ENCODE measurements at regions not wholly inside any gene's neighbourhood (a gene's known extent, or its start where the extent isn't known, plus 50 kb on each side); places are given as distances from the start of the nearest gene placed in this dataset.

DNA sequence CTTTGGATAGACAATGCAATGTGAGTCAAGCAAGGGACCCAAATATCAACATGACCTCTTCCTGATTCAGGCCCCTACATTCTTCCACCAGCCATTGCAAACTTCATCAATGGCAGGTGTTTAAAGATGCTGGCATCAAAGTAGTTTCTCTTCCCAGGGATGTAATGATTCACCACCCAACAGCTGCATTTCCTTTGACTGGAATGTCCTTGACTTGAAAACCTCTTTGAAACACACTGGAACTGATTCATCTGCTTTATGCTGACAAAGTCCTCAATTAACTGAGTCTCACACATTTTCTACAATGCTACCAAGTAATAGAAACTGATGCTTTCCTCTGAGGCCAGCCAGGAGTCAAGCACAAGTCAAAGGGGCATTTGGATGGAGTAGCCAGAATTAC, 385.5 kb downstream of the GBE1 start:
- no peak for TF ChIP-seq POLR2A (IDR thresholded peaks at IDR 0.05)
- no peak for TF ChIP-seq EP300 (IDR thresholded peaks at IDR 0.05)
- TF ChIP-seq POLR2AphosphoS5 (IDR thresholded peaks at IDR 0.05), result no peak
- TF ChIP-seq CTCF (IDR thresholded peaks at IDR 0.05), result no peak
- ATAC-seq, result no peak
- no peak overlapping the region for H3K27ac ChIP-seq
- no peaks in the 10 kb centered on the region for H3K27me3 ChIP-seq
- no peaks in the 10 kb centered on the region for H3K4me1 ChIP-seq
- no peaks in the 10 kb centered on the region for H3K9me3 ChIP-seq
- no peak overlapping the region for H3K4me3 ChIP-seq
- no peaks in the 10 kb centered on the region for H3K36me3 ChIP-seq

DNA sequence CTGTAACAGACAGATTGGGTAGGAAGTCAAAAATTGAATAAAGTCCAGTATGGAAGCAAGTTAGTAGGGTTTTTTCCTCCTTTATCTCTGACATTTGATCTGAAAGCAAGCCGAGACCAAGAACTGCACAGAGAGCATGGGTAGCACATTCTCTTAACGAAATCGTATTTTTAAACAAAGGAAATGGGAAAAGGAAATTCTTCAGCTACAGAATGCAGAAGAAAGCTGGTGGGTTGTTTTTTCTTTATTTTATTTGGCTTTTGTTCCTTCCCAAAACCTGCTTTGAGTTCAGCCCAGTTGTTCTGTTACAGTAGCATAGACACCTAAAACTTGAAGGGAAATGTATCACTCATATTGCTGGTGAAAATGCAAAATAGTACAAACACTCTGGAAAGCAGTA, 397.0 kb downstream of the GBE1 start:
- H3K36me3 ChIP-seq, result no peaks in the 10 kb centered on the region
- ATAC-seq, result no peak
- H3K4me1 ChIP-seq, result no peaks in the 10 kb centered on the region
- no peaks in the 10 kb centered on the region for H3K27me3 ChIP-seq
- peaks cover 0 to 16% (median 0%) of the 10 kb centered on the region in 3 donors for H3K9me3 ChIP-seq
- WGBS, 2 donors (ENCODE audit: low coverage in 1 of 2), result 16 to 33% methylated on average over 3 of the region's 3 CpGs
- no peak for TF ChIP-seq POLR2AphosphoS5 (IDR thresholded peaks at IDR 0.05)
- TF ChIP-seq EP300 (IDR thresholded peaks at IDR 0.05), result no peak
- no peak for TF ChIP-seq POLR2A (IDR thresholded peaks at IDR 0.05)
- H3K4me3 ChIP-seq, result no peak overlapping the region
- no peak overlapping the region for H3K27ac ChIP-seq

- TF ChIP-seq POLR2AphosphoS5 (IDR thresholded peaks at IDR 0.05) (no peak), EP300 (IDR thresholded peaks at IDR 0.05) (no peak), POLR2A (IDR thresholded peaks at IDR 0.05) (no peak), CTCF (IDR thresholded peaks at IDR 0.05) (no peak)
- H3K4me3 ChIP-seq, result no peak overlapping the region
- H3K9me3 ChIP-seq, result peaks cover 0 to 16% (median 0%) of the 10 kb centered on the region in 3 donors
- 52 to 67% methylated on average over 2 of the region's 2 CpGs for WGBS, 2 donors (ENCODE audit: low coverage in 1 of 2)
- H3K4me1 ChIP-seq, result no peaks in the 10 kb centered on the region
- H3K36me3 ChIP-seq, result no peaks in the 10 kb centered on the region
- ATAC-seq, result no peak
- no peak overlapping the region for H3K27ac ChIP-seq
- no peaks in the 10 kb centered on the region for H3K27me3 ChIP-seq
These were observed 397.6 kb downstream of the GBE1 start for GRCh38 chr3:81363816-81364215.

GRCh38 chr3:81354119-81354518, 407.3 kb downstream of the GBE1 start:
- 70 to 83% methylated on average over 4 to 5 of the region's 5 CpGs for WGBS, 2 donors (ENCODE audit: low coverage in 1 of 2)
- Histone ChIP-seq H3K36me3 (no peaks in the 10 kb centered on the region), H3K4me3 (no peak overlapping the region), H3K27me3 (no peaks in the 10 kb centered on the region), H3K9me3 (peaks cover 0 to 3% (median 0%) of the 10 kb centered on the region in 3 donors), H3K27ac (no peak overlapping the region), H3K4me1 (no peaks in the 10 kb centered on the region)
- no peak for TF ChIP-seq POLR2AphosphoS5 (IDR thresholded peaks at IDR 0.05)
- no peak for TF ChIP-seq CTCF (IDR thresholded peaks at IDR 0.05)
- TF ChIP-seq POLR2A (IDR thresholded peaks at IDR 0.05), result no peak
- no peak for TF ChIP-seq EP300 (IDR thresholded peaks at IDR 0.05)
- no peak for ATAC-seq

DNA sequence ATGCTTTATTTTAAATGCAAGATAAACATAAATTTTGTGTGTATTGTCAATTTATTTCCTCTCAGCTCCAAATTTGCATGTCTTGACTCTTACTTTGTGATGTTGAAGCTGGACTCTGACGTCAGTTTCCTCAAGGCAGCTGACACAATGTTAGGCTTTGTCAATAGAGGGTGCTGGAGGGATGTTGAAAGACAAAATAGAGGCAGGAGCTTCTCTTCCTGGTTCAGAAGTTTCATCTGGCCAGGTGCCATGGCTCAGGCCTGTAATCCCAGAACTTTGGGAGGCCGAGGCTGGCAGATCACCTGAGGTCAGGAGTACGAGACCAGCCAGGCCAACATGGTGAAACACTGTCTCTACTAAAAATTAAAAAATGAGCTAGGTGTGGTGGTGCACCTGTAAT, 408.6 kb downstream of the GBE1 start:
- no peak for ATAC-seq
- Histone ChIP-seq H3K27ac (no peak overlapping the region), H3K9me3 (peaks cover 0 to 3% (median 0%) of the 10 kb centered on the region in 3 donors), H3K4me3 (no peak overlapping the region), H3K4me1 (no peaks in the 10 kb centered on the region), H3K27me3 (no peaks in the 10 kb centered on the region), H3K36me3 (no peaks in the 10 kb centered on the region)
- TF ChIP-seq POLR2A (IDR thresholded peaks at IDR 0.05) (no peak), CTCF (IDR thresholded peaks at IDR 0.05) (no peak), POLR2AphosphoS5 (IDR thresholded peaks at IDR 0.05) (no peak), EP300 (IDR thresholded peaks at IDR 0.05) (no peak)
- 32% methylated on average over 3 of the region's 3 CpGs; no CpG with 5 or more reads in 1 of the 2 donors for WGBS, 2 donors (ENCODE audit: low coverage in 1 of 2)

All from gastroesophageal sphincter (tissue), 4 donors.